ENCODE measurements at regions not wholly inside any gene's neighbourhood (a gene's known extent, or its start where the extent isn't known, plus 50 kb on each side); places are given as distances from the start of the nearest gene placed in this dataset.

DNA sequence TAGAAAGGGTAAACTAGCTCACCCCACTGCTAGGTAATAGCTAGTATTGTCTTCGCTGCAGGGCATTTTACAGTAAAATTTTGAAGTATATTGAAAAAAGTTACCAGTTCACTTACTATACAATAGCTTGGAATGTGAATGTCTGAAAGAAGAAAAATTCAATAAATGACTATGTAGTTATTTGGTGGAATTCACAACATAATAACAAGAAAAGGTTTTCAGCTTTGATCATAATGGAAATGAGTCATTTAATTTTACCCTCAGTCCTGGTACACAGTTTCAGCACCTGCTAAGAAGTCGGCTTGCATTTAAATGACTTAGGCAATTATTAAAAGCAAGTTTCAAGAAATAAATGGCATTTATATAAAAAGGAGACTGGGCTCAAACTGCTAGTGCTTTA, 90.4 kb downstream of the NUP35 start:
- Histone ChIP-seq H3K4me3 (ENCODE audit: insufficient read depth, low read depth, low read length) (no peak overlapping the region), H3K4me1 (ENCODE audit: control insufficient read depth, insufficient read depth, low read length) (no peaks in the 10 kb centered on the region), H3K36me3 (ENCODE audit: control insufficient read depth, insufficient read depth, low read length) (no peaks in the 10 kb centered on the region), H3K27me3 (ENCODE audit: control insufficient read depth, insufficient read depth, low read length, poor library complexity, severe bottlenecking) (no peaks in the 10 kb centered on the region), H3K27ac (ENCODE audit: insufficient read depth, low read depth, low read length, poor library complexity, severe bottlenecking) (no peak overlapping the region), H3K9me3 (ENCODE audit: control insufficient read depth, low read length) (no peaks in the 10 kb centered on the region)
- 80 to 83% methylated on average over 1 of the region's 2 CpGs for WGBS, 2 experiments

DNA sequence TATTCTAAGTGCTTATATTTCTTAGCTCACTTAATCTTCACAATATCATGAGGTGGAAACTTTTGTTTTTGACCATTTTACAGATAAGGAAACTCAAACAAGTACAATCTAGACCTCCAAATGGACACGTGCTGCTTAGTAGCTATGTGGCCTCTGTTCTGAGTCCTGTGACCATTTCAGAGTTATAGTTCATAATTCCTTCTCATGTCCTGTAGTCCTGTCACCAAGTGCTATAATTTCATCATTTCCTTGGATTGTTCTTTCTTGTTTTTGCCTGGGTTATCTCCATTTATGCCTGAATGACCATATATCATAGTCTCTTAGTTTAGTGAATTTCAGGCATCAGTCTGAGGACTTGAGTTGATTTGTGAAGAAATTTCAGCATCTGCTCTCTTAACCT, 91.7 kb downstream of the NUP35 start:
- no peaks in the 10 kb centered on the region for H3K36me3 ChIP-seq (ENCODE audit: control insufficient read depth, insufficient read depth, low read length)
- 90 to 93% methylated on average over 1 of the region's 1 CpG for WGBS, 2 experiments
- no peak overlapping the region for H3K4me3 ChIP-seq (ENCODE audit: insufficient read depth, low read depth, low read length)
- H3K9me3 ChIP-seq (ENCODE audit: control insufficient read depth, low read length), result no peaks in the 10 kb centered on the region
- H3K27me3 ChIP-seq (ENCODE audit: control insufficient read depth, insufficient read depth, low read length, poor library complexity, severe bottlenecking), result no peaks in the 10 kb centered on the region
- no peak overlapping the region for H3K27ac ChIP-seq (ENCODE audit: insufficient read depth, low read depth, low read length, poor library complexity, severe bottlenecking)
- H3K4me1 ChIP-seq (ENCODE audit: control insufficient read depth, insufficient read depth, low read length), result no peaks in the 10 kb centered on the region

DNA sequence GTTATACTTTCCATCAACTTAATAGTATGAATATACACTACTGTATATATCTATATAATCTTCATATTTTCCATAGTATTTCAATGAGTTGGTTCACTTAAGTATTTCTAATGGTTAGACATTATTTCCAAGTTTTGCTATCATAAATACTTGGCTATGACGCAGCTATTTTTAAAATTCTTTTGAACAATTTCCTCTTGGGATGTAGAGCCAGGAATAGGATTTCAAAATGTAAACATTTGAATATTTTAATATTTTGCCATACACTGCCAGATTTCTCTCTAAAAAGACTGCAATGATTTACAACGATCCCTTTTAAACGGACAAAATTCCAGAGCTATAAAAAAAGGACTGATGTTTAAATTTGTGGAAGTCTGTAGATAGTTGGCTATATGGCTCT, 95.6 kb downstream of the NUP35 start:
- 91 to 100% methylated on average over 2 to 3 of the region's 3 CpGs for WGBS, 2 experiments
- no peak overlapping the region for H3K27ac ChIP-seq (ENCODE audit: insufficient read depth, low read depth, low read length, poor library complexity, severe bottlenecking)
- H3K4me1 ChIP-seq (ENCODE audit: control insufficient read depth, insufficient read depth, low read length), result no peaks in the 10 kb centered on the region
- H3K4me3 ChIP-seq (ENCODE audit: insufficient read depth, low read depth, low read length), result no peak overlapping the region
- no peaks in the 10 kb centered on the region for H3K36me3 ChIP-seq (ENCODE audit: control insufficient read depth, insufficient read depth, low read length)
- no peaks in the 10 kb centered on the region for H3K27me3 ChIP-seq (ENCODE audit: control insufficient read depth, insufficient read depth, low read length, poor library complexity, severe bottlenecking)
- no peaks in the 10 kb centered on the region for H3K9me3 ChIP-seq (ENCODE audit: control insufficient read depth, low read length)

DNA sequence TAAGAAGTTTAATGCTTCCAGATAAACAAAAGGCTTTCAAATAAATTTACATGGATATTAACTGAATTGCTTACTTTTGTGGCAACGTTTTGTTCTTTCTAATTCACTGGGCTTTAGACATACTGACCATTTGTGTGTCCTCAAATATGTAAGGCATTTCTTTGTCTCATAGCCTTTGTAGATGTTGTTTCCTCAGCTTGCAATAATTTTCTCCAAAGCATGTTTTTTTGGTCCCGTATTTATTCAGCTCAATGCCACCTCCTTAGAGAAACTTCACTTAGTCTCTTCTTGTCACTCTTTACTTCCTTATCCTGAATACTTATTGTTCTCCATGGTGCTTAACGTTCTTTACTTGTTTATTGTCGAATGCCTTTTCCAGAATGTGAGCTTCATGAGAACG, 98.5 kb downstream of the NUP35 start:
- 79 to 81% methylated on average over 5 of the region's 5 CpGs for WGBS, 2 experiments
- Histone ChIP-seq H3K27ac (ENCODE audit: insufficient read depth, low read depth, low read length, poor library complexity, severe bottlenecking) (no peak overlapping the region), H3K27me3 (ENCODE audit: control insufficient read depth, insufficient read depth, low read length, poor library complexity, severe bottlenecking) (no peaks in the 10 kb centered on the region), H3K36me3 (ENCODE audit: control insufficient read depth, insufficient read depth, low read length) (no peaks in the 10 kb centered on the region), H3K4me3 (ENCODE audit: insufficient read depth, low read depth, low read length) (no peak overlapping the region), H3K9me3 (ENCODE audit: control insufficient read depth, low read length) (no peaks in the 10 kb centered on the region), H3K4me1 (ENCODE audit: control insufficient read depth, insufficient read depth, low read length) (no peaks in the 10 kb centered on the region)

DNA sequence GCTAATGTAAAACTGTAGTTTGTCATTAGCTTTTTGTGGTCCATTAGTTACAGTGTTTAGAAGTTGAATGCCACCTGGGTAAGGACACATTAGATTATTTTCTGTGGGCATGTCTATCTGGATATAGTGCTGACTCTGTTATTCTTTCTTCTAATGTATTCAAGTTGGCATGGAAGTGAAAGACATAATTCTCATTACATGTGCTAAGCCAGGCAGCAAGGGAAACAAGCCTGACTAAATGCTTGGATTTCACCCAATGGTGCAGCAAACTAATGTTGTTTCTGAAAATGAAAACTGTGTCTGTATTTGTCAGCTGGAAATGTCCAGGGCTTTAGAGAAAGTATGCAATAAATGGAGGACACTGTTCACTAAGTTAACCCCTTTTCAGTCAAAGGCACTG, 100.7 kb downstream of the NUP35 start:
- Histone ChIP-seq H3K27ac (ENCODE audit: insufficient read depth, low read depth, low read length, poor library complexity, severe bottlenecking) (no peak overlapping the region), H3K36me3 (ENCODE audit: control insufficient read depth, insufficient read depth, low read length) (no peaks in the 10 kb centered on the region), H3K4me3 (ENCODE audit: insufficient read depth, low read depth, low read length) (no peak overlapping the region), H3K9me3 (ENCODE audit: control insufficient read depth, low read length) (no peaks in the 10 kb centered on the region), H3K27me3 (ENCODE audit: control insufficient read depth, insufficient read depth, low read length, poor library complexity, severe bottlenecking) (no peaks in the 10 kb centered on the region), H3K4me1 (ENCODE audit: control insufficient read depth, insufficient read depth, low read length) (no peaks in the 10 kb centered on the region)

DNA sequence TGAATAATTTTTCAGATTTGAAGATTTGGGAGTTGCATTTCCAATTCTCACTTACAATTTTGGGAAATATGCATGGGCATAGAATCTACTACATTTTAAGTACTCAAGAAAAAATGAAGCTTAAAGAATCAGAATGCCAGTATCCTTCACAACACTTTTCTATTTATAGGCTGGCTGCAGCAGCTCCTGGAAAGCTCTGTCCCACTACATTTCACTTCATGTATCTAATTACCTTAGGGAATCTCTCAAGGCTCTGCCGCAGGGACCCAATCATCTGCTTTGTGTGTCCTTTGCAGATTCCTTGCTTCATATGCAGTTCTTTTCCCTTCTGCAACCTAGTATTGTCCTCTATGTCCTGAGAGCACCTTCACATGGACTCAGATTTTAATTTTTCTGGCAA, 102.9 kb downstream of the NUP35 start:
- no peak overlapping the region for H3K27ac ChIP-seq (ENCODE audit: insufficient read depth, low read depth, low read length, poor library complexity, severe bottlenecking)
- 84 to 88% methylated on average over 1 of the region's 1 CpG for WGBS, 2 experiments
- no peaks in the 10 kb centered on the region for H3K36me3 ChIP-seq (ENCODE audit: control insufficient read depth, insufficient read depth, low read length)
- no peak overlapping the region for H3K4me3 ChIP-seq (ENCODE audit: insufficient read depth, low read depth, low read length)
- no peaks in the 10 kb centered on the region for H3K4me1 ChIP-seq (ENCODE audit: control insufficient read depth, insufficient read depth, low read length)
- no peaks in the 10 kb centered on the region for H3K9me3 ChIP-seq (ENCODE audit: control insufficient read depth, low read length)
- no peaks in the 10 kb centered on the region for H3K27me3 ChIP-seq (ENCODE audit: control insufficient read depth, insufficient read depth, low read length, poor library complexity, severe bottlenecking)

DNA sequence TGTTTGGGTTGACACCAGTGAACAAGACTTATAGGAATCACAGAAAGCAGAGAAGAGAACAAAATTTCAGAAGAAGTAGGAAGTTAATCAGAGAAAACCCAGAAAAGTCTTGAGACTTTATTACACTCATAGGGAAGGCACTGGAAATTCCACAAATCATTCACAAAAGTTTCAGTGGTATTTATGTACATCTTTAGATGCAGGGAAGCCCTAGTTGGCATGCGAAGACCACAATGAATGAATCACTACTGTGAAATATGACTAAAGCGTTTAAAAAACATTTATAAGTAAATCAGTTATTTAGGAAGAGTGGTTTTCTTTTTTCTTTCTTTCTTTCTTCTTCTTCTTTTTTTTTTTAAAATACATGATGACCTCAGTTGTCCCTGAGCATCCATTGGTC, 105.1 kb downstream of the NUP35 start:
- Histone ChIP-seq H3K27ac (ENCODE audit: insufficient read depth, low read depth, low read length, poor library complexity, severe bottlenecking) (no peak overlapping the region), H3K9me3 (ENCODE audit: control insufficient read depth, low read length) (no peaks in the 10 kb centered on the region), H3K4me3 (ENCODE audit: insufficient read depth, low read depth, low read length) (no peak overlapping the region), H3K27me3 (ENCODE audit: control insufficient read depth, insufficient read depth, low read length, poor library complexity, severe bottlenecking) (no peaks in the 10 kb centered on the region), H3K36me3 (ENCODE audit: control insufficient read depth, insufficient read depth, low read length) (no peaks in the 10 kb centered on the region), H3K4me1 (ENCODE audit: control insufficient read depth, insufficient read depth, low read length) (no peaks in the 10 kb centered on the region)
- WGBS, 2 experiments, result 100% methylated on average over 1 of the region's 2 CpGs; no CpG with 5 or more reads in 1 of the 2 experiments

DNA sequence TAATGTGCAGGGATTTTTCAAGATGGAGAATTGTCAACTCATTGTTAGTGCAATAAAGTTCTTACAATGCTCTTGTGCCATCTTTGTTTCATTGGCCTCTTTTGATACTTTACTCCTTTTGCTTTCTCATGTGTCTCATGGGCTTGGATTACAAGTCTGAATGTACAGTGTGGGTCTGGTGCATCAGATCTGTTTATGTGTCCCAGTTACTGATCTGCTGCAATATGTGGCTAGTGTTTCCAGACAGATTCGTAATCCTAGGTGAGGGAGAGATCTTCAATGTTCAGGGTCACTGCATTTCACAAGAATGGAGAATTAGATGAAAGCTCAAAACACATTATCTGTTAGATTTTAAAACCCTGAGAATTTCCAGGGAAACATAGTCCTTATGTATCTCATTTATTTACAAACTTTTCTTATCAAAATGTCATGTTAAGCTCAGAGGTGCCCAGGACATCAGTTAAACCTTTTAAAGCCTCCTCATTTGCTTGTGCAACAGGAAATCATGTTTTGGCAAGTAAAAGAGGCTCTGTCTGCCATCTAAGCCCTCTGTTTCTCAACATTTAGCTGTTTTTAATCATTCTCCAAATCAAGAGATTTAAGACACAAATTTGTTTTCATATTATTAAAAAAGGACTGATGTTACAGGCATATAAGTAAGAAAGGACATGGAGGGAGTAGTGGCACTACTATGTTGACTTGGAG, 108.1 kb downstream of the NUP35 start:
- H3K9me3 ChIP-seq (ENCODE audit: control insufficient read depth, low read length), result no peaks in the 10 kb centered on the region
- H3K27me3 ChIP-seq (ENCODE audit: control insufficient read depth, insufficient read depth, low read length, poor library complexity, severe bottlenecking), result no peaks in the 10 kb centered on the region
- no peaks in the 10 kb centered on the region for H3K36me3 ChIP-seq (ENCODE audit: control insufficient read depth, insufficient read depth, low read length)
- H3K27ac ChIP-seq (ENCODE audit: insufficient read depth, low read depth, low read length, poor library complexity, severe bottlenecking), result no peak overlapping the region
- no peaks in the 10 kb centered on the region for H3K4me1 ChIP-seq (ENCODE audit: control insufficient read depth, insufficient read depth, low read length)
- H3K4me3 ChIP-seq (ENCODE audit: insufficient read depth, low read depth, low read length), result no peak overlapping the region
- 83 to 100% methylated on average over 1 of the region's 1 CpG for WGBS, 2 experiments

DNA sequence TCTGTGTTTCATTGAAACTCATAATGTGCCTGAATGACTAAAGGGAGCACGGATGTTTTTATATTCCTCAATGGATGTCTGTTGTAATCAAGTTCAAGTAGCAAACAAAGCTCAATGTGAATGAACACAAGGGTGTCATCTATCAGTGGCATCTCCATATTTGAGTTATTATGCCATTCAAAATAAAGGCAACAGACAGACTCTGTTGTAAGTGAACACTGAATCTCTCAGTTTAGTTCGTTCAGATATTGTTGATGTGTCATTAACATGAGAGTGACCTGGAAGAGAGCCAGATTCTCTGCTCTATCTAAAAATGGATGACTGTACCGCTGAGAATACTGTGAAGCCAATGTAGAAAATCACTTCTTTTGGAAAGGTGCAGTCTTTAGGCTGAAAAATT, 118.7 kb downstream of the NUP35 start:
- no peak overlapping the region for H3K4me3 ChIP-seq (ENCODE audit: insufficient read depth, low read depth, low read length)
- H3K27me3 ChIP-seq (ENCODE audit: control insufficient read depth, insufficient read depth, low read length, poor library complexity, severe bottlenecking), result no peaks in the 10 kb centered on the region
- H3K27ac ChIP-seq (ENCODE audit: insufficient read depth, low read depth, low read length, poor library complexity, severe bottlenecking), result no peak overlapping the region
- WGBS, 2 experiments, result 95% methylated on average over 3 of the region's 3 CpGs
- H3K36me3 ChIP-seq (ENCODE audit: control insufficient read depth, insufficient read depth, low read length), result no peaks in the 10 kb centered on the region
- H3K9me3 ChIP-seq (ENCODE audit: control insufficient read depth, low read length), result no peaks in the 10 kb centered on the region
- H3K4me1 ChIP-seq (ENCODE audit: control insufficient read depth, insufficient read depth, low read length), result no peaks in the 10 kb centered on the region

DNA sequence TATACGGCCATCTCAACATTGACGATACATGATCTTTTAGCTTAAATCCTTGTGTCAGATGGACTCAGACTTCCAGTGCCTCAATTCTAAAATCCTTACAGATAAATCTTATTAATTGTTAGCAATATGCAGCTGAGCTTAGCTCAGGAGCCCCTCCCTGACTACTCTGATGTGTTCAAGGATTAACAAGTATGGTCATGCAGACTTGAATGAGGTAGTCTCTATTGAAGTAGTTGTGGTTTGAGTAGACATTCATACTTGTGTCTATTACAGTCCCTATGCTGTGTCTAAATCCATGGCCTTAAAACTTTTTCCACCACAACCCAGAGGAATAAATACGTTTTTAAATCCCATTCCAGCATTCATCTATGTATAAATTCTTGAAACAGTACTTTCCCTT, 119.5 kb downstream of the NUP35 start:
- no peaks in the 10 kb centered on the region for H3K9me3 ChIP-seq (ENCODE audit: control insufficient read depth, low read length)
- H3K4me3 ChIP-seq (ENCODE audit: insufficient read depth, low read depth, low read length), result no peak overlapping the region
- 94 to 95% methylated on average over 3 of the region's 3 CpGs for WGBS, 2 experiments
- H3K27me3 ChIP-seq (ENCODE audit: control insufficient read depth, insufficient read depth, low read length, poor library complexity, severe bottlenecking), result no peaks in the 10 kb centered on the region
- no peaks in the 10 kb centered on the region for H3K4me1 ChIP-seq (ENCODE audit: control insufficient read depth, insufficient read depth, low read length)
- H3K27ac ChIP-seq (ENCODE audit: insufficient read depth, low read depth, low read length, poor library complexity, severe bottlenecking), result no peak overlapping the region
- no peaks in the 10 kb centered on the region for H3K36me3 ChIP-seq (ENCODE audit: control insufficient read depth, insufficient read depth, low read length)
